ENCODE measurements at regions not wholly inside any gene's neighbourhood (a gene's known extent, or its start where the extent isn't known, plus 50 kb on each side); places are given as distances from the start of the nearest gene placed in this dataset.

- POLR2A ChIA-PET, result no interaction called here
- FAIRE-seq, result no peak
- ATAC-seq, result no peak
- Histone ChIP-seq H3K4me1 (no peaks in the 10 kb centered on the region), H3K4me2 (no peak overlapping the region), H3K27ac (no peak overlapping the region), H3K4me3 (no peak overlapping the region), H3K9me3 (no peaks in the 10 kb centered on the region)
- CTCF ChIA-PET, result no interaction called here
- no peak for DNase-seq (ENCODE audit: low read depth in 1 of 2, low spot score in 1 of 2)
- TF ChIP-seq MAFK (IDR thresholded peaks at IDR 0.05; ENCODE audit: partially characterized antibody), result peak; percentile 65
- TF ChIP-seq TFCP2L1 (CRISPR knock-in tag; IDR thresholded peaks at IDR 0.05), result no peak
- TF ChIP-seq FOSL2 (IDR thresholded peaks at IDR 0.05), result no peak
- no peak for TF ChIP-seq FOSL2 (CRISPR knock-in tag; IDR thresholded peaks at IDR 0.05)
- TF ChIP-seq RCOR1 (IDR thresholded peaks at IDR 0.05; ENCODE audit: low read depth, low read length), result no peak
Measured at GRCh38 chr6:94622783-94623182, 954.6 kb upstream of the MANEA start.

DNA sequence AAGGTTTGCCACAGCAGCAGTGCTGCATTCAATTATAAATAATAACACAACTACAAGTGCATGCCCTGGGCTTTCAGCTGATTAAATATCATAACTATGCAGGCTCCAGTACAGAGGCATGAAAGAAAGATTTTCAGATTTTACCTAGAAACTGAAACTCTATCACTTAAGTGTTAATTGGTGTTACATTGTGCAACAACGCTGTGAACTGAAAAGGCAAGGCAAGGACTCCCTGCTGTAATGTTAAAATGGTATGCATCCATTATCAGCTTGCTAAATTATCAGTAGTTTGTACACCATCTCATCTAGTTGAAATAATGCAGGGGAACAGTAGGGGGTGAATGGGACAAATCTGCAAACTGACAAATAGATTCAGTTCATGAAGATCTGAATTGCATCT lies 976.7 kb upstream of the MANEA start:
- H3K4me3 ChIP-seq, result no peak overlapping the region
- CTCF ChIA-PET, result interaction anchor here (0.7 kb wide), 1 partner anchor 101 kb away, joined by 3 read pairs; no protein-coding TSS in a partner anchor
- WGBS (ENCODE audit: missing lambda C conversion rate), result 0% methylated on average over 1 of the region's 1 CpG
- no peak overlapping the region for H3K27ac ChIP-seq
- H3K9me3 ChIP-seq, result no peaks in the 10 kb centered on the region
- POLR2A ChIA-PET, result no interaction called here
- H3K4me2 ChIP-seq, result no peak overlapping the region
- H3K4me1 ChIP-seq, result no peaks in the 10 kb centered on the region
- TF ChIP-seq ZSCAN20 (CRISPR knock-in tag; IDR thresholded peaks at IDR 0.05) (no peak), ZC3H11A (IDR thresholded peaks at IDR 0.05) (no peak), EHF (CRISPR knock-in tag; IDR thresholded peaks at IDR 0.05) (no peak), KDM1A (IDR thresholded peaks at IDR 0.05; ENCODE audit: low read depth) (no peak), RAD21 (conservative IDR thresholded peaks at IDR 0.05 in 1 of 2, IDR thresholded peaks at IDR 0.05 in 1 of 2) (no peak), POLR2A (IDR thresholded peaks at IDR 0.05; ENCODE audit: low read length) (no peak), CTCF (IDR thresholded peaks at IDR 0.05) (no peak), CHD4 (IDR thresholded peaks at IDR 0.05; ENCODE audit: borderline replicate concordance) (no peak), TFCP2L1 (CRISPR knock-in tag; IDR thresholded peaks at IDR 0.05) (no peak), MAZ (IDR thresholded peaks at IDR 0.05; ENCODE audit: borderline replicate concordance, low read depth, low read length) (no peak), CEBPB (IDR thresholded peaks at IDR 0.05) (no peak), TP53 (CRISPR knock-in tag; IDR thresholded peaks at IDR 0.05) (no peak), HOXA7 (CRISPR knock-in tag; IDR thresholded peaks at IDR 0.05) (no peak), RFX5 (IDR thresholded peaks at IDR 0.05) (no peak), MYC (IDR thresholded peaks at IDR 0.05; ENCODE audit: borderline replicate concordance, low read length) (no peak)
- TF ChIP-seq, protein P1, sequence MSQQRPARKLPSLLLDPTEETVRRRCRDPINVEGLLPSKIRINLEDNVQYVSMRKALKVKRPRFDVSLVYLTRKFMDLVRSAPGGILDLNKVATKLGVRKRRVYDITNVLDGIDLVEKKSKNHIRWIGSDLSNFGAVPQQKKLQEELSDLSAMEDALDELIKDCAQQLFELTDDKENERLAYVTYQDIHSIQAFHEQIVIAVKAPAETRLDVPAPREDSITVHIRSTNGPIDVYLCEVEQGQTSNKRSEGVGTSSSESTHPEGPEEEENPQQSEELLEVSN (IDR thresholded peaks at IDR 0.05; ENCODE audit: borderline replicate concordance, low read depth), result no peak
- TF ChIP-seq, protein P2, sequence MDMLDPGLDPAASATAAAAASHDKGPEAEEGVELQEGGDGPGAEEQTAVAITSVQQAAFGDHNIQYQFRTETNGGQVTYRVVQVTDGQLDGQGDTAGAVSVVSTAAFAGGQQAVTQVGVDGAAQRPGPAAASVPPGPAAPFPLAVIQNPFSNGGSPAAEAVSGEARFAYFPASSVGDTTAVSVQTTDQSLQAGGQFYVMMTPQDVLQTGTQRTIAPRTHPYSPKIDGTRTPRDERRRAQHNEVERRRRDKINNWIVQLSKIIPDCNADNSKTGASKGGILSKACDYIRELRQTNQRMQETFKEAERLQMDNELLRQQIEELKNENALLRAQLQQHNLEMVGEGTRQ (IDR thresholded peaks at IDR 0.05), result no peak
- no peak for ATAC-seq
- DNase-seq (ENCODE audit: low read depth in 1 of 2, low spot score in 1 of 2), result no peak
- no peak for FAIRE-seq

GRCh38 chr6:94597487-94597886 lies 979.8 kb upstream of the MANEA start:
- Histone ChIP-seq H3K4me1 (no peaks in the 10 kb centered on the region), H3K27ac (no peak overlapping the region), H3K9me3 (no peaks in the 10 kb centered on the region), H3K4me3 (no peak overlapping the region), H3K4me2 (no peak overlapping the region)
- ATAC-seq (no peak), FAIRE-seq (no peak), DNase-seq (ENCODE audit: low read depth in 1 of 2, low spot score in 1 of 2) (no peak)
- ChIA-PET POLR2A (no interaction called here), CTCF (no interaction called here)
- TF ChIP-seq RARB (CRISPR knock-in tag; IDR thresholded peaks at IDR 0.05) (no peak), HOXA7 (CRISPR knock-in tag; IDR thresholded peaks at IDR 0.05) (no peak), POLR2A (IDR thresholded peaks at IDR 0.05; ENCODE audit: low read length) (no peak), ZSCAN20 (CRISPR knock-in tag; IDR thresholded peaks at IDR 0.05) (no peak), EP300 (IDR thresholded peaks at IDR 0.05) (no peak), HDAC2 (IDR thresholded peaks at IDR 0.05) (no peak), MYC (IDR thresholded peaks at IDR 0.05; ENCODE audit: borderline replicate concordance, low read length) (no peak), KDM5A (IDR thresholded peaks at IDR 0.05) (no peak), CBX2 (IDR thresholded peaks at IDR 0.05; ENCODE audit: borderline replicate concordance, low read depth) (no peak), JUNB (IDR thresholded peaks at IDR 0.05) (no peak), HMGXB4 (CRISPR knock-in tag; IDR thresholded peaks at IDR 0.05; ENCODE audit: borderline replicate concordance) (no peak)
- TF ChIP-seq, protein P3, sequence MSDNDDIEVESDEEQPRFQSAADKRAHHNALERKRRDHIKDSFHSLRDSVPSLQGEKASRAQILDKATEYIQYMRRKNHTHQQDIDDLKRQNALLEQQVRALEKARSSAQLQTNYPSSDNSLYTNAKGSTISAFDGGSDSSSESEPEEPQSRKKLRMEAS (IDR thresholded peaks at IDR 0.05), result no peak
- TF ChIP-seq, protein P4, sequence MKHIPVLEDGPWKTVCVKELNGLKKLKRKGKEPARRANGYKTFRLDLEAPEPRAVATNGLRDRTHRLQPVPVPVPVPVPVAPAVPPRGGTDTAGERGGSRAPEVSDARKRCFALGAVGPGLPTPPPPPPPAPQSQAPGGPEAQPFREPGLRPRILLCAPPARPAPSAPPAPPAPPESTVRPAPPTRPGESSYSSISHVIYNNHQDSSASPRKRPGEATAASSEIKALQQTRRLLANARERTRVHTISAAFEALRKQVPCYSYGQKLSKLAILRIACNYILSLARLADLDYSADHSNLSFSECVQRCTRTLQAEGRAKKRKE (CRISPR knock-in tag; IDR thresholded peaks at IDR 0.05; ENCODE audit: low read depth), result no peak
- 20% methylated on average over 2 of the region's 2 CpGs for WGBS (ENCODE audit: missing lambda C conversion rate)

Measured in A549 (cell line).